GM23338 (cell line): ENCODE measurements at regions not wholly inside any gene's neighbourhood (a gene's known extent, or its start where the extent isn't known, plus 50 kb on each side); places are given as distances from the start of the nearest gene placed in this dataset.

ENCODE experiments used
- ATAC-seq: fragments of 200-7000 bp; cut with Tn5 transposase; 3 replicates; pipeline ENCODE4 v1.9.1; 2020
- DNase-seq: peaks from one replicate; pipeline ENCODE4 v3.0.0-alpha.2; 2015; ENCODE audit warnings: low spot score
- H2AFZ ChIP-seq: fragments of 200-600 bp; sonication (generic); 2 replicates; pipeline ENCODE4 v1.8.0; 2016; ENCODE audit warnings: antibody characterized with exemption, mild to moderate bottlenecking, moderate library complexity
- H3F3A ChIP-seq: fragments of 200-600 bp; sonication (generic); replicated peaks from 2 replicates; pipeline ENCODE4 v1.8.0; 2017; ENCODE audit warnings: antibody characterized with exemption, mixed run types, low read depth
- H3K27ac ChIP-seq: fragments of 200-600 bp; sonication (generic); 2 replicates; pipeline ENCODE4 v1.6.1; 2016; ENCODE audit warnings: low read depth
- H3K27me3 ChIP-seq: fragments of 200-600 bp; sonication (generic); 2 replicates; pipeline ENCODE4 v1.8.0; 2016; ENCODE audit warnings: mild to moderate bottlenecking, mixed run types, moderate library complexity; ENCODE audit not compliant: insufficient read depth
- H3K36me3 ChIP-seq: fragments of 200-600 bp; sonication (generic); 2 replicates; pipeline ENCODE4 v1.8.0; 2016; ENCODE audit warnings: mild to moderate bottlenecking; ENCODE audit not compliant: insufficient read depth
- H3K4me1 ChIP-seq: fragments of 200-600 bp; sonication (generic); 2 replicates; pipeline ENCODE4 v1.8.0; 2016; ENCODE audit warnings: mild to moderate bottlenecking, moderate library complexity; ENCODE audit not compliant: insufficient read depth
- H3K4me2 ChIP-seq: fragments of 200-600 bp; sonication (generic); 2 replicates; pipeline ENCODE4 v1.7.1; 2017; ENCODE audit warnings: mixed run types
- H3K4me3 ChIP-seq: fragments of 200-600 bp; sonication (generic); 2 replicates; pipeline ENCODE4 v1.6.1; 2016; ENCODE audit warnings: mixed run types
- H3K79me2 ChIP-seq: fragments of 200-600 bp; sonication (generic); replicated peaks from 2 replicates; pipeline ENCODE4 v1.8.0; 2017; ENCODE audit warnings: mild to moderate bottlenecking; ENCODE audit not compliant: insufficient read depth
- H3K9me2 ChIP-seq: fragments of 200-600 bp; sonication (generic); 2 replicates; pipeline ENCODE4 v1.8.0; 2017; ENCODE audit not compliant: insufficient read depth
- H4K20me1 ChIP-seq: fragments of 200-600 bp; sonication (generic); replicated peaks from 2 replicates; pipeline ENCODE4 v1.8.0; 2017; ENCODE audit warnings: mild to moderate bottlenecking; ENCODE audit not compliant: insufficient read depth
- H3K27ac Mint-ChIP-seq: 2 replicates; pipeline ENCODE4 v1.8.0; 2020; ENCODE audit warnings: inconsistent platforms, mild to moderate bottlenecking, moderate library complexity, mixed read lengths
- H3K27me3 Mint-ChIP-seq: 3 replicates; pipeline ENCODE4 v1.8.0; 2022; ENCODE audit warnings: low read depth, mild to moderate bottlenecking, moderate library complexity, mixed read lengths, inconsistent platforms; ENCODE audit not compliant: insufficient read depth, poor library complexity
- H3K36me3 Mint-ChIP-seq: 3 replicates; pipeline ENCODE4 v1.8.0; 2021; ENCODE audit warnings: low read depth, mild to moderate bottlenecking, inconsistent platforms, moderate library complexity, mixed read lengths
- H3K4me1 Mint-ChIP-seq: 3 replicates; pipeline ENCODE4 v1.8.0; 2020; ENCODE audit warnings: mild to moderate bottlenecking, inconsistent platforms, mixed read lengths
- H3K4me3 Mint-ChIP-seq: 3 replicates; pipeline ENCODE4 v1.8.0; 2021; ENCODE audit warnings: moderate library complexity, mild to moderate bottlenecking, inconsistent platforms, mixed read lengths
- H3K9me3 Mint-ChIP-seq: 3 replicates; pipeline ENCODE4 v1.8.0; 2020; ENCODE audit warnings: moderate library complexity, mild to moderate bottlenecking, inconsistent platforms, mixed read lengths
- CREB1 ChIP-seq: fragments of 250-450 bp; sonication (Bioruptor Pico); IDR thresholded peaks from 2 replicates; pipeline ENCODE4 v1.5.0; 2020; ENCODE audit warnings: low read depth, mild to moderate bottlenecking, moderate library complexity
- EZH2 ChIP-seq: fragments of 200-600 bp; sonication (generic); IDR thresholded peaks from one replicate; pipeline ENCODE4 v1.8.0; 2017; ENCODE audit warnings: antibody characterized with exemption, mild to moderate bottlenecking, low read depth; ENCODE audit not compliant: unreplicated experiment
- EZH2phosphoT487 ChIP-seq: fragments of 200-600 bp; sonication (generic); IDR thresholded peaks from one replicate; pipeline ENCODE4 v1.8.1; 2018; ENCODE audit warnings: antibody characterized with exemption; ENCODE audit not compliant: unreplicated experiment
- NANOG ChIP-seq: IDR thresholded peaks from 2 replicates; pipeline ENCODE4 v1.6.1; 2016; ENCODE audit warnings: antibody characterized with exemption, borderline replicate concordance
- POLR2AphosphoS5 ChIP-seq: IDR thresholded peaks from 2 replicates; pipeline ENCODE4 v1.6.1; 2016; ENCODE audit warnings: antibody characterized with exemption, low read depth
- ZNF114 ChIP-seq: fragments of 250-450 bp; sonication (Bioruptor Pico); IDR thresholded peaks from 2 replicates; pipeline ENCODE4 v1.5.0; 2020; ENCODE audit warnings: mild to moderate bottlenecking, moderate library complexity
- ZNF331 ChIP-seq: fragments of 250-450 bp; sonication (Bioruptor Pico); IDR thresholded peaks from 2 replicates; pipeline ENCODE4 v1.5.0; 2020; ENCODE audit warnings: low read depth, mild to moderate bottlenecking, moderate library complexity
- TF ChIP-seq, protein P1 (sequence below): fragments of 250-450 bp; sonication (Bioruptor Pico); IDR thresholded peaks from 2 replicates; pipeline ENCODE4 v1.5.0; 2020; ENCODE audit warnings: mild to moderate bottlenecking, moderate library complexity

GRCh38 chr2:59662127-59662861 lies 891.2 kb downstream of the BCL11A start:
- no peak overlapping the region for H3K4me3 Mint-ChIP-seq
- H3K4me3 ChIP-seq = no peak overlapping the region
- H4K20me1 ChIP-seq = no peaks in the 10 kb centered on the region
- TF ChIP-seq ZNF331 (CRISPR knock-in tag) (no peak), EZH2phosphoT487 (no peak), POLR2AphosphoS5 (no peak), NANOG (no peak), CREB1 (no peak), EZH2 (no peak), ZNF114 (CRISPR knock-in tag) (no peak)
- TF ChIP-seq, protein P1, sequence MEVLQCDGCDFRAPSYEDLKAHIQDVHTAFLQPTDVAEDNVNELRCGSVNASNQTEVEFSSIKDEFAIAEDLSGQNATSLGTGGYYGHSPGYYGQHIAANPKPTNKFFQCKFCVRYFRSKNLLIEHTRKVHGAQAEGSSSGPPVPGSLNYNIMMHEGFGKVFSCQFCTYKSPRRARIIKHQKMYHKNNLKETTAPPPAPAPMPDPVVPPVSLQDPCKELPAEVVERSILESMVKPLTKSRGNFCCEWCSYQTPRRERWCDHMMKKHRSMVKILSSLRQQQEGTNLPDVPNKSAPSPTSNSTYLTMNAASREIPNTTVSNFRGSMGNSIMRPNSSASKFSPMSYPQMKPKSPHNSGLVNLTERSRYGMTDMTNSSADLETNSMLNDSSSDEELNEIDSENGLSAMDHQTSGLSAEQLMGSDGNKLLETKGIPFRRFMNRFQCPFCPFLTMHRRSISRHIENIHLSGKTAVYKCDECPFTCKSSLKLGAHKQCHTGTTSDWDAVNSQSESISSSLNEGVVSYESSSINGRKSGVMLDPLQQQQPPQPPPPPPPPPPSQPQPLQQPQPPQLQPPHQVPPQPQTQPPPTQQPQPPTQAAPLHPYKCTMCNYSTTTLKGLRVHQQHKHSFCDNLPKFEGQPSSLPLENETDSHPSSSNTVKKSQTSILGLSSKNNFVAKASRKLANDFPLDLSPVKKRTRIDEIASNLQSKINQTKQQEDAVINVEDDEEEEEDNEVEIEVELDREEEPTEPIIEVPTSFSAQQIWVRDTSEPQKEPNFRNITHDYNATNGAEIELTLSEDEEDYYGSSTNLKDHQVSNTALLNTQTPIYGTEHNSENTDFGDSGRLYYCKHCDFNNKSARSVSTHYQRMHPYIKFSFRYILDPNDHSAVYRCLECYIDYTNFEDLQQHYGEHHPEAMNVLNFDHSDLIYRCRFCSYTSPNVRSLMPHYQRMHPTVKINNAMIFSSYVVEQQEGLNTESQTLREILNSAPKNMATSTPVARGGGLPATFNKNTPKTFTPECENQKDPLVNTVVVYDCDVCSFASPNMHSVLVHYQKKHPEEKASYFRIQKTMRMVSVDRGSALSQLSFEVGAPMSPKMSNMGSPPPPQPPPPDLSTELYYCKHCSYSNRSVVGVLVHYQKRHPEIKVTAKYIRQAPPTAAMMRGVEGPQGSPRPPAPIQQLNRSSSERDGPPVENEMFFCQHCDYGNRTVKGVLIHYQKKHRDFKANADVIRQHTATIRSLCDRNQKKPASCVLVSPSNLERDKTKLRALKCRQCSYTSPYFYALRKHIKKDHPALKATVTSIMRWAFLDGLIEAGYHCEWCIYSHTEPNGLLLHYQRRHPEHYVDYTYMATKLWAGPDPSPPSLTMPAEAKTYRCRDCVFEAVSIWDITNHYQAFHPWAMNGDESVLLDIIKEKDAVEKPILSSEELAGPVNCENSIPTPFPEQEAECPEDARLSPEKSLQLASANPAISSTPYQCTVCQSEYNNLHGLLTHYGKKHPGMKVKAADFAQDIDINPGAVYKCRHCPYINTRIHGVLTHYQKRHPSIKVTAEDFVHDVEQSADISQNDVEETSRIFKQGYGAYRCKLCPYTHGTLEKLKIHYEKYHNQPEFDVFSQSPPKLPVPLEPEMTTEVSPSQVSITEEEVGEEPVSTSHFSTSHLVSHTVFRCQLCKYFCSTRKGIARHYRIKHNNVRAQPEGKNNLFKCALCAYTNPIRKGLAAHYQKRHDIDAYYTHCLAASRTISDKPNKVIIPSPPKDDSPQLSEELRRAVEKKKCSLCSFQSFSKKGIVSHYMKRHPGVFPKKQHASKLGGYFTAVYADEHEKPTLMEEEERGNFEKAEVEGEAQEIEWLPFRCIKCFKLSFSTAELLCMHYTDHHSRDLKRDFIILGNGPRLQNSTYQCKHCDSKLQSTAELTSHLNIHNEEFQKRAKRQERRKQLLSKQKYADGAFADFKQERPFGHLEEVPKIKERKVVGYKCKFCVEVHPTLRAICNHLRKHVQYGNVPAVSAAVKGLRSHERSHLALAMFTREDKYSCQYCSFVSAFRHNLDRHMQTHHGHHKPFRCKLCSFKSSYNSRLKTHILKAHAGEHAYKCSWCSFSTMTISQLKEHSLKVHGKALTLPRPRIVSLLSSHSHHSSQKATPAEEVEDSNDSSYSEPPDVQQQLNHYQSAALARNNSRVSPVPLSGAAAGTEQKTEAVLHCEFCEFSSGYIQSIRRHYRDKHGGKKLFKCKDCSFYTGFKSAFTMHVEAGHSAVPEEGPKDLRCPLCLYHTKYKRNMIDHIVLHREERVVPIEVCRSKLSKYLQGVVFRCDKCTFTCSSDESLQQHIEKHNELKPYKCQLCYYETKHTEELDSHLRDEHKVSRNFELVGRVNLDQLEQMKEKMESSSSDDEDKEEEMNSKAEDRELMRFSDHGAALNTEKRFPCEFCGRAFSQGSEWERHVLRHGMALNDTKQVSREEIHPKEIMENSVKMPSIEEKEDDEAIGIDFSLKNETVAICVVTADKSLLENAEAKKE (CRISPR knock-in tag) = no peak
- peaks cover 29% of the 10 kb centered on the region for H3K4me1 ChIP-seq
- peak overlapping the region; percentile 73 for H3K27ac Mint-ChIP-seq
- H3K79me2 ChIP-seq = no peaks in the 10 kb centered on the region
- peaks cover 48% of the 10 kb centered on the region for H3K4me1 Mint-ChIP-seq
- peak overlapping the region; percentile 9 for H3K4me2 ChIP-seq
- H3K36me3 Mint-ChIP-seq = no peaks in the 10 kb centered on the region
- no peaks in the 10 kb centered on the region for H3K27me3 ChIP-seq
- no peak overlapping the region for H2AFZ ChIP-seq
- ATAC-seq (no peak), DNase-seq (no peak)
- H3K36me3 ChIP-seq = no peaks in the 10 kb centered on the region
- no peaks in the 10 kb centered on the region for H3K9me2 ChIP-seq
- H3K9me3 Mint-ChIP-seq = no peaks in the 10 kb centered on the region
- H3K27ac ChIP-seq = no peak overlapping the region
- no peaks in the 10 kb centered on the region for H3K27me3 Mint-ChIP-seq
- no peaks in the 10 kb centered on the region for H3F3A ChIP-seq
